ENCODE measurements at regions not wholly inside any gene's neighbourhood (a gene's known extent, or its start where the extent isn't known, plus 50 kb on each side); places are given as distances from the start of the nearest gene placed in this dataset.

- no peak overlapping the region for H3K4me2 ChIP-seq (replicated peaks; ENCODE audit: low read depth, low read length, poor library complexity, severe bottlenecking)
- no peak overlapping the region for H3K27ac ChIP-seq (ENCODE audit: low read length in 2 of 2)
- Mint-ChIP-seq H3K4me3 (no peak overlapping the region), H3K27ac (no peak overlapping the region), H3K9me3 (ENCODE audit: insufficient read depth) (no peaks in the 10 kb centered on the region), H3K4me1 (peaks cover 5% of the 10 kb centered on the region), H3K27me3 (peaks cover 6% of the 10 kb centered on the region)
- no peak for ATAC-seq (ENCODE audit: low read depth)
- no peaks in the 10 kb centered on the region for H4K20me1 ChIP-seq (ENCODE audit: control insufficient read depth, insufficient read depth, low read length, poor library complexity, severe bottlenecking)
- POLR2A ChIA-PET, result no interaction called here
- 67% methylated on average over 2 of the region's 5 CpGs for WGBS (ENCODE audit: insufficient coverage)
- no peaks in the 10 kb centered on the region for H3K36me3 ChIP-seq (replicated peaks in 1 of 2; ENCODE audit: control extremely low read depth in 1 of 2, control insufficient read depth in 1 of 2, extremely low read depth in 1 of 2, insufficient read depth in 2 of 2, low read length in 1 of 2)
- H3K9me3 ChIP-seq (ENCODE audit: control extremely low read depth in 1 of 3, control insufficient read depth in 2 of 3, insufficient read depth in 1 of 3, low read length in 2 of 3), result no peaks in the 10 kb centered on the region
- no peak for DNase-seq
- no peak overlapping the region for H3K4me3 ChIP-seq (ENCODE audit: control extremely low read depth in 1 of 5, extremely low read depth in 1 of 5, insufficient read depth in 1 of 5, low read depth in 2 of 5, low read length in 4 of 5)
- no peaks in the 10 kb centered on the region for H3K27me3 ChIP-seq (replicated peaks in 1 of 4; ENCODE audit: control extremely low read depth in 1 of 4, control insufficient read depth in 3 of 4, insufficient read depth in 4 of 4, low read length in 3 of 4)
- H2AFZ ChIP-seq (ENCODE audit: insufficient read depth, low read depth, low read length, poor library complexity, severe bottlenecking), result no peak overlapping the region
- no peak for TF ChIP-seq EZH2 (IDR thresholded peaks at IDR 0.05; ENCODE audit: borderline replicate concordance, insufficient read depth, low read depth, low read length, poor library complexity, severe bottlenecking)
- TF ChIP-seq CTCF (IDR thresholded peaks at IDR 0.05), result no peak
- intact Hi-C loops (cut with micrococcal nuclease), result no loop called here
- CTCF ChIA-PET, result no interaction called here
- H3K4me1 ChIP-seq (ENCODE audit: control insufficient read depth in 2 of 2, insufficient read depth in 2 of 2, low read length in 2 of 2), result no peaks in the 10 kb centered on the region
- H3K79me2 ChIP-seq (ENCODE audit: control insufficient read depth, insufficient read depth, low read length), result no peaks in the 10 kb centered on the region
- H3K9ac ChIP-seq (ENCODE audit: low read length), result no peak overlapping the region
These were observed 173.4 kb upstream of the JADE1 start for GRCh38 chr4:128635955-128636560.

GRCh38 chr4:128635141-128635954 is 174.2 kb upstream of the JADE1 start:
- Histone ChIP-seq H3K27ac (ENCODE audit: low read length in 2 of 2) (no peak overlapping the region), H3K36me3 (replicated peaks in 1 of 2; ENCODE audit: control extremely low read depth in 1 of 2, control insufficient read depth in 1 of 2, extremely low read depth in 1 of 2, insufficient read depth in 2 of 2, low read length in 1 of 2) (no peaks in the 10 kb centered on the region), H3K4me1 (ENCODE audit: control insufficient read depth in 2 of 2, insufficient read depth in 2 of 2, low read length in 2 of 2) (no peaks in the 10 kb centered on the region), H3K79me2 (ENCODE audit: control insufficient read depth, insufficient read depth, low read length) (no peaks in the 10 kb centered on the region), H3K4me3 (ENCODE audit: control extremely low read depth in 1 of 5, extremely low read depth in 1 of 5, insufficient read depth in 1 of 5, low read depth in 2 of 5, low read length in 4 of 5) (no peak overlapping the region), H4K20me1 (ENCODE audit: control insufficient read depth, insufficient read depth, low read length, poor library complexity, severe bottlenecking) (no peaks in the 10 kb centered on the region), H3K9ac (ENCODE audit: low read length) (no peak overlapping the region), H3K9me3 (ENCODE audit: control extremely low read depth in 1 of 3, control insufficient read depth in 2 of 3, insufficient read depth in 1 of 3, low read length in 2 of 3) (no peaks in the 10 kb centered on the region), H2AFZ (ENCODE audit: insufficient read depth, low read depth, low read length, poor library complexity, severe bottlenecking) (no peak overlapping the region), H3K4me2 (replicated peaks; ENCODE audit: low read depth, low read length, poor library complexity, severe bottlenecking) (no peak overlapping the region), H3K27me3 (replicated peaks in 1 of 4; ENCODE audit: control extremely low read depth in 1 of 4, control insufficient read depth in 3 of 4, insufficient read depth in 4 of 4, low read length in 3 of 4) (no peaks in the 10 kb centered on the region)
- no peak overlapping the region for H3K27ac Mint-ChIP-seq
- TF ChIP-seq EZH2 (IDR thresholded peaks at IDR 0.05; ENCODE audit: borderline replicate concordance, insufficient read depth, low read depth, low read length, poor library complexity, severe bottlenecking) (no peak), CTCF (IDR thresholded peaks at IDR 0.05) (no peak)
- WGBS (ENCODE audit: insufficient coverage), result 96% methylated on average over 16 of the region's 19 CpGs
- H3K27me3 Mint-ChIP-seq, result peaks cover 7% of the 10 kb centered on the region
- DNase-seq, result no peak
- CTCF ChIA-PET, result no interaction called here
- peaks cover 5% of the 10 kb centered on the region for H3K4me1 Mint-ChIP-seq
- POLR2A ChIA-PET, result no interaction called here
- intact Hi-C loops (cut with micrococcal nuclease), result no loop called here
- ATAC-seq (ENCODE audit: low read depth), result no peak
- no peaks in the 10 kb centered on the region for H3K9me3 Mint-ChIP-seq (ENCODE audit: insufficient read depth)
- H3K4me3 Mint-ChIP-seq, result no peak overlapping the region
